ENCODE measurements at regions not wholly inside any gene's neighbourhood (a gene's known extent, or its start where the extent isn't known, plus 50 kb on each side); places are given as distances from the start of the nearest gene placed in this dataset.

- H2AFZ ChIP-seq, result no peak overlapping the region
- no peak overlapping the region for H3K4me3 ChIP-seq
- intact Hi-C loops (cut with micrococcal nuclease; ENCODE audit: unreplicated experiment), result no loop called here
- no TSS peak for BruUV-seq (replicated peaks)
- H3F3A ChIP-seq (ENCODE audit: insufficient read depth, low read depth), result no peaks in the 10 kb centered on the region
- H3K9me2 ChIP-seq (ENCODE audit: insufficient read depth), result no peaks in the 10 kb centered on the region
- no peak overlapping the region for H3K27ac ChIP-seq
- H3K27me3 ChIP-seq (ENCODE audit: insufficient read depth, low read depth), result no peaks in the 10 kb centered on the region
- no peaks in the 10 kb centered on the region for H3K4me1 ChIP-seq (replicated peaks; ENCODE audit: insufficient read depth)
- H3K79me2 ChIP-seq (ENCODE audit: low read depth), result no peaks in the 10 kb centered on the region
- ChIA-PET CTCF (no interaction called here), POLR2A (ENCODE audit: unreplicated experiment) (no interaction called here)
- no peaks in the 10 kb centered on the region for H3K9me3 ChIP-seq (ENCODE audit: insufficient read depth, low read depth)
- H4K20me1 ChIP-seq (ENCODE audit: insufficient read depth), result no peaks in the 10 kb centered on the region
- H3K4me2 ChIP-seq, result no peak overlapping the region
- no peak for DNase-seq
- TF ChIP-seq EZH2 (IDR thresholded peaks at IDR 0.05; ENCODE audit: low read depth), result no peak
- TF ChIP-seq, protein P1, sequence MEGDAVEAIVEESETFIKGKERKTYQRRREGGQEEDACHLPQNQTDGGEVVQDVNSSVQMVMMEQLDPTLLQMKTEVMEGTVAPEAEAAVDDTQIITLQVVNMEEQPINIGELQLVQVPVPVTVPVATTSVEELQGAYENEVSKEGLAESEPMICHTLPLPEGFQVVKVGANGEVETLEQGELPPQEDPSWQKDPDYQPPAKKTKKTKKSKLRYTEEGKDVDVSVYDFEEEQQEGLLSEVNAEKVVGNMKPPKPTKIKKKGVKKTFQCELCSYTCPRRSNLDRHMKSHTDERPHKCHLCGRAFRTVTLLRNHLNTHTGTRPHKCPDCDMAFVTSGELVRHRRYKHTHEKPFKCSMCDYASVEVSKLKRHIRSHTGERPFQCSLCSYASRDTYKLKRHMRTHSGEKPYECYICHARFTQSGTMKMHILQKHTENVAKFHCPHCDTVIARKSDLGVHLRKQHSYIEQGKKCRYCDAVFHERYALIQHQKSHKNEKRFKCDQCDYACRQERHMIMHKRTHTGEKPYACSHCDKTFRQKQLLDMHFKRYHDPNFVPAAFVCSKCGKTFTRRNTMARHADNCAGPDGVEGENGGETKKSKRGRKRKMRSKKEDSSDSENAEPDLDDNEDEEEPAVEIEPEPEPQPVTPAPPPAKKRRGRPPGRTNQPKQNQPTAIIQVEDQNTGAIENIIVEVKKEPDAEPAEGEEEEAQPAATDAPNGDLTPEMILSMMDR (conservative IDR thresholded peaks at IDR 0.05), result no peak
- no peaks in the 10 kb centered on the region for H3K36me3 ChIP-seq (ENCODE audit: low read depth)
Observed at GRCh38 chr13:87919956-87920355, 248.8 kb downstream of the SLITRK5 start.

DNA sequence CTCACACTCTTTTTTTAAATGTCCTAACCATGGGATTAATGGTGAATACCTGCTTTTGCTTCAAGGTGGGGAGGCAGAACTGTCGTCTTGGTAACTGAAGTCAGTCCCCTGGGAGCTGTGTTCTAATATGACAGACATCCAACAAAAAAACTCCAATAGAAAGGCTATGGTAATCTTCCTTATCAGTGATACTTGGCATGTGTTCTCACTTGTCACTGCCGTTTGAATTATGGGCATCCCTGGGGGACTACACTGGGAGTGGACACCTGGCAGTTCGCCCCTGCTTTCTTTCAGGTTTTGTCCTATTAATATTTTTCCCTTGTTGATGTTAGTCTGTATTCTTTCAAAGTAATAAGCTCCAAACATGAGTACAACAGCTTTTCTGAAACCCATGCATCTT, 252.6 kb downstream of the SLITRK5 start:
- Histone ChIP-seq H3K27me3 (ENCODE audit: insufficient read depth, low read depth) (no peaks in the 10 kb centered on the region), H3K9me2 (ENCODE audit: insufficient read depth) (no peaks in the 10 kb centered on the region; the same call in 1 of the 2 replicates), H3K4me1 (replicated peaks; ENCODE audit: insufficient read depth) (no peaks in the 10 kb centered on the region), H3K79me2 (ENCODE audit: low read depth) (no peaks in the 10 kb centered on the region), H3K36me3 (ENCODE audit: low read depth) (no peaks in the 10 kb centered on the region), H3K27ac (no peak overlapping the region), H2AFZ (no peak overlapping the region), H3K4me2 (no peak overlapping the region), H4K20me1 (ENCODE audit: insufficient read depth) (no peaks in the 10 kb centered on the region), H3K4me3 (no peak overlapping the region), H3F3A (ENCODE audit: insufficient read depth, low read depth) (no peaks in the 10 kb centered on the region), H3K9me3 (ENCODE audit: insufficient read depth, low read depth) (no peaks in the 10 kb centered on the region)
- BruUV-seq (replicated peaks), result no TSS peak
- POLR2A ChIA-PET (ENCODE audit: unreplicated experiment), result no interaction called here
- CTCF ChIA-PET, result no interaction called here
- no peak for DNase-seq
- TF ChIP-seq, protein P1 (conservative IDR thresholded peaks at IDR 0.05), result no peak
- TF ChIP-seq EZH2 (IDR thresholded peaks at IDR 0.05; ENCODE audit: low read depth), result no peak
- intact Hi-C loops (cut with micrococcal nuclease; ENCODE audit: unreplicated experiment), result no loop called here

DNA sequence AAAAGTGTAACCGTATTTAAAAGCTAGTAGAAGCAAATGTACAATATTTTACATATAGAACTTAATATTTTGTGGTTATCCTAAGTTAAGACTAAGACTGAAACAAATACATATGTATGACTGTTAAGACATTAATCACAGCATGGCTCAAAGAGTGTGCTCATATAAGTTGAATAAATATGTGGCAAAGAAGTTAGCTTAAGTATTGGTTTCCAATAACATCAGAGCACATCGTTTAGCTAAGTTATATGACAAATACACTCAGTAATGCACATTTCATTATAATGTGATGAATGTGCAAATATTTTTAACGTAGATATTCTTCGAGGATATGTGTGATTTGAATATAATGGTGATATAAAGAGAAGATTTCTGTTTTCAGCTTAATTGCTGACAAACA, 253.8 kb downstream of the SLITRK5 start:
- no peaks in the 10 kb centered on the region for H3F3A ChIP-seq (ENCODE audit: insufficient read depth, low read depth)
- no peak overlapping the region for H2AFZ ChIP-seq
- H3K79me2 ChIP-seq (ENCODE audit: low read depth), result no peaks in the 10 kb centered on the region
- DNase-seq, result no peak
- no peaks in the 10 kb centered on the region for H3K36me3 ChIP-seq (ENCODE audit: low read depth)
- ChIA-PET POLR2A (ENCODE audit: unreplicated experiment) (no interaction called here), CTCF (no interaction called here)
- TF ChIP-seq, protein P1 (conservative IDR thresholded peaks at IDR 0.05), result no peak
- TF ChIP-seq EZH2 (IDR thresholded peaks at IDR 0.05; ENCODE audit: low read depth), result no peak
- no peak overlapping the region for H3K4me2 ChIP-seq
- H3K27ac ChIP-seq, result no peak overlapping the region
- no peaks in the 10 kb centered on the region for H3K9me3 ChIP-seq (ENCODE audit: insufficient read depth, low read depth)
- no peaks in the 10 kb centered on the region for H3K4me1 ChIP-seq (replicated peaks; ENCODE audit: insufficient read depth)
- H3K9me2 ChIP-seq (ENCODE audit: insufficient read depth), result no peaks in the 10 kb centered on the region; the same call in 1 of the 2 replicates
- BruUV-seq (replicated peaks), result no TSS peak
- H4K20me1 ChIP-seq (ENCODE audit: insufficient read depth), result no peaks in the 10 kb centered on the region
- H3K4me3 ChIP-seq, result no peak overlapping the region
- no peaks in the 10 kb centered on the region for H3K27me3 ChIP-seq (ENCODE audit: insufficient read depth, low read depth)
- intact Hi-C loops (cut with micrococcal nuclease; ENCODE audit: unreplicated experiment), result no loop called here
